NCI-H82 treated with DMSO at 0.1 percent for 48 hours (cell line): ENCODE measurements at regions not wholly inside any gene's neighbourhood (a gene's known extent, or its start where the extent isn't known, plus 50 kb on each side); places are given as distances from the start of the nearest gene placed in this dataset.
"Not testable (repeated sequence)": the region's sequence is repeated elsewhere in the genome, so short reads cannot be mapped to it uniquely, and the experiment has no call there.

Experiments used
- DNase-seq: peaks from one replicate; lab custom pipeline; 2025; ENCODE audit not compliant: unreplicated experiment; lab: John Stamatoyannopoulos, UW

GRCh38 chr14:22492622-22493542, 96.1 kb downstream of the DAD1 start:
- no peak for DNase-seq

GRCh38 chr14:22491683-22492621, 97.1 kb downstream of the DAD1 start:
- no peak for DNase-seq

GRCh38 chr14:22491053-22491452, 98.0 kb downstream of the DAD1 start:
- DNase-seq, result not testable (repeated sequence)

GRCh38 chr14:22489957-22490950, 98.8 kb downstream of the DAD1 start:
- no peak for DNase-seq

GRCh38 chr14:22489244-22489545, 99.8 kb downstream of the DAD1 start:
- peak; percentile 67 for DNase-seq

GRCh38 chr14:22488522-22489243, 100.3 kb downstream of the DAD1 start:
- DNase-seq, result no peak

- peak; percentile 42 for DNase-seq
These were observed 101.1 kb downstream of the DAD1 start for GRCh38 chr14:22487941-22488340.

GRCh38 chr14:22487401-22487800, 101.6 kb downstream of the DAD1 start:
- no peak for DNase-seq

GRCh38 chr14:22486675-22487074, 102.3 kb downstream of the DAD1 start:
- peak; percentile 23 for DNase-seq

- DNase-seq, result no peak
These were observed 103.4 kb downstream of the DAD1 start for GRCh38 chr14:22485649-22486048.

GRCh38 chr14:22485178-22485577, 103.8 kb downstream of the DAD1 start:
- no peak for DNase-seq

GRCh38 chr14:22484632-22485031, 104.4 kb downstream of the DAD1 start:
- no peak for DNase-seq

GRCh38 chr14:22483863-22484593, 105.0 kb downstream of the DAD1 start:
- no peak for DNase-seq

GRCh38 chr14:22482782-22483553, 106.1 kb downstream of the DAD1 start:
- DNase-seq, result no peak

- DNase-seq, result no peak
These were observed 106.8 kb downstream of the DAD1 start for GRCh38 chr14:22482085-22482694.

- no peak for DNase-seq
These were observed 107.5 kb downstream of the DAD1 start for GRCh38 chr14:22481546-22481945.

- no peak for DNase-seq
These were observed 109.1 kb downstream of the DAD1 start for GRCh38 chr14:22479776-22480464.

GRCh38 chr14:22479132-22479531, 109.9 kb downstream of the DAD1 start:
- no peak for DNase-seq
